Suprapubic skin (tissue), 3 donors: ENCODE measurements at regions not wholly inside any gene's neighbourhood (a gene's known extent, or its start where the extent isn't known, plus 50 kb on each side); places are given as distances from the start of the nearest gene placed in this dataset.

Source experiments
- CTCF ChIP-seq, 2 donors: fragments of 200-600 bp in 1 of 2; fragments of 450-650 bp in 1 of 2; sonication (generic) in 1 of 2; IDR thresholded peaks; one replicate each; pipeline ENCODE4 v1.5.1; 2016 to 2019; ENCODE audit warnings: antibody characterized with exemption in 2 of 2, mild to moderate bottlenecking in 1 of 2, moderate library complexity in 1 of 2
- POLR2A ChIP-seq, 2 donors: fragments of 450-650 bp; IDR thresholded peaks; one replicate each; pipeline ENCODE4 v1.6.1; 2017; ENCODE audit warnings: antibody characterized with exemption in 2 of 2, mild to moderate bottlenecking in 2 of 2, moderate library complexity in 2 of 2

DNA sequence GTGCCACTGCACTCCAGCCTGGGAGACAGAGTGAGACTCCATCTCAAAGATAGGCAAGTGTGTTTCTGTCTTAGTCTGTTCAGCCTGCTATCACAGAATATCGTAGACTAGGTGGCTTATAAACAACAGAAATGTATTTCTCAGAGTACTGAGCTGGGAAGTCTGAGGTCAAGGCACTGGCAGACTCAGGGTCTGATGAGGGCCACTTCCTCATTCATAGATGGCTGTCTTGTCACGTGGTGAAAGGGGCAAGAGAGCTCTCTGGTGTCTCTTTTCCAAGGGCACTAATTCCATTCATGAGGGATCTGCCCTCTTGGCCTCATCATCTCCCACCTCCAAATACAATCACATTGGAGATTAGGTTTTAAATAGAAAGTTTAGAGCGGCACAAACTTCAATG, 95.6 kb upstream of the PHACTR3 start:
- no peak for TF ChIP-seq CTCF (IDR thresholded peaks at IDR 0.05)
- TF ChIP-seq POLR2A (IDR thresholded peaks at IDR 0.05): no peak
